Astrocyte of the cerebellum (primary cell): ENCODE measurements at regions not wholly inside any gene's neighbourhood (a gene's known extent, or its start where the extent isn't known, plus 50 kb on each side); places are given as distances from the start of the nearest gene placed in this dataset.
"Not testable (repeated sequence)": the region's sequence is repeated elsewhere in the genome, so short reads cannot be mapped to it uniquely, and the experiment has no call there.

Source experiments
- DNase-seq: peaks from one replicate; pipeline ENCODE4 v3.0.0-alpha.2; 2011; ENCODE audit warnings: low read depth
- H3K4me3 ChIP-seq: 2 replicates; pipeline ENCODE4 v1.5.1; 2011; ENCODE audit warnings: mild to moderate bottlenecking, low read depth, low read length, moderate library complexity
- CTCF ChIP-seq: IDR thresholded peaks from 2 replicates; pipeline ENCODE4 v1.5.1; 2012; ENCODE audit warnings: low read length, low read depth, moderate library complexity, mild to moderate bottlenecking; ENCODE audit errors: missing control alignments
- in situ Hi-C: cut with HindIII; loops from 2 replicates; pipeline ENCODE4 v1.10.0; 2017; ENCODE audit warnings: low sequenced_read_pairs

GRCh38 chr21:10415859-10416258 lies 105.5 kb upstream of the TPTE start:
- in situ Hi-C loops, H3K4me3 ChIP-seq, DNase-seq: not testable (repeated sequence)

GRCh38 chr21:10416691-10417447 lies 104.5 kb upstream of the TPTE start:
- H3K4me3 ChIP-seq, in situ Hi-C loops, DNase-seq: not testable (repeated sequence)

GRCh38 chr21:10417551-10418002 lies 103.8 kb upstream of the TPTE start:
- in situ Hi-C loops, H3K4me3 ChIP-seq, DNase-seq: not testable (repeated sequence)

DNA sequence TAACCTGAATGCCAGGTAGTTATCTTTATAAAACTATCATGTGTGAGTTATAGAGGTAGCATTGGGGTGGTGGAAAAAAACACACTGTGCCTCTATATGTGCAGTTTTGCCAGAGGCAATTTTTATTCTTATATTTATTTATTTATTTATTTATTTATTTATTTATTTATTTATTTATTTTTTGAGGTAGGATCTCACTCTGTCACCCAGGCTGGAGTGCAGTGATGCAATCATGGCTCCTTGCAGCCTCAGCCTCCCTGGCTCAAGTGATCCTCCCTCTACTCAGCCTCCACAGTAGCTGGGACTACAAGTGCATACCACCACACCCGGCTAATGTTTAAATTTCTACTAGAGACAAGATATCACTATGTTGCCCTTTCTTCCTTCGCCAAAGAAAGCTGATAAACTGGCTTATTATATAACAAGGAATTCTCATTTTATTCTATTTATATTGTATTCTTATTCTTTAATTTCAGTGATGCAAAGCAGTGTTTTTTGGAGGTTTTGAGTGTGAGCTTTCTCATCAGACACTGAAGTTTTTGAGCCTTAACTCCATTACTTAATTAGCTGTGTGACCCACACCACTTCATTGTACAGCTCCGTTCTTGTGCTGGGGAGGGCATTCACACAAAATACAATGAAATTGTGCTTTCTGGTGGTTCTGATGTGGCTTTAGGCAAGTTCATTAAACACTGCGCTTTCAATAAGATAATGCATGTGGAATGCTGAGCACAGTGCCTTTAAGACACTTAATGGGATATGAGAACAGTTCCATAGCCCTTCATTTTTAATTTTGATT lies 102.9 kb upstream of the TPTE start:
- in situ Hi-C loops, DNase-seq, H3K4me3 ChIP-seq: not testable (repeated sequence)

- in situ Hi-C loops, DNase-seq, H3K4me3 ChIP-seq: not testable (repeated sequence)
Observed at GRCh38 chr21:10421199-10421598, 100.2 kb upstream of the TPTE start.

DNA sequence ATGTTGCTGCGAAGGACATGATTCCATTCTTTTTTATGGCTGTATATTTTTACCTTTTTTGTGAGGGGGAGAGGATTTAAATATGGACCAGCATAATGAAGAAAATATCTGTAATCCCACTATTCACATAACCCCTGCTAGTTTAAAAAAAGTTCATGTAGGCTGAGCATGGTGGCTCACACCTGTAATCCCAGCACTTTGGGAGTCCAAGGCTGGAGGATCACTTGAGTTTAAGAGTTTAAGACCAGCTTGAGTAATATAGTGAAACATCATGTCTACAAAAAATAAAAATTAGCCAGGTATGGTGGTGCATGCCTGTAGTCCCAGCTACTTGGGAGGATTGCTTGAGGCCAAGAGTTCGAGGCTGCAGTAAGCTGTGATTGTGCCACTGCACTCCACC lies 99.8 kb upstream of the TPTE start:
- H3K4me3 ChIP-seq, in situ Hi-C loops, DNase-seq: not testable (repeated sequence)

GRCh38 chr21:10424097-10424886 lies 97.1 kb upstream of the TPTE start:
- DNase-seq, H3K4me3 ChIP-seq, in situ Hi-C loops: not testable (repeated sequence)

GRCh38 chr21:10424887-10425145 lies 96.6 kb upstream of the TPTE start:
- H3K4me3 ChIP-seq, in situ Hi-C loops, DNase-seq: not testable (repeated sequence)

DNA sequence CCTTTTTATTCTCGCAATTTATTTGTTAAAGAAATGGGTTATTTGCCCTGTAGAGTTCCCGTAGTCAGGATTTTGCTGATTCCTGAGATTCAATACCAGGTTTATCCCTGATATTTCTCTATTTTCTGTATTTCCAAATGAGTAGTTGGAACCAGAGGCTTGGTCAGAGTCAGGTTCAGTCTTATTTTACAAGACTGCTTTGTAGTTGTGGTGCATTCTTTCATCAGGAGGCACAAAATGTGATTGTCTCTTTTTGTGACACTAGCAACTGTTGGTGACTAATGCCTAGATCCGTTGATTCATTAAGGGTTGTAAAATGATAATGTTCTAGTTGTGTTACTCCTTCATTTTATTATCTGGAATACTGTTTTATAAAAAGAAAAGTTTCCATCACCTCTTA lies 95.5 kb upstream of the TPTE start:
- in situ Hi-C loops, result no loop called here
- no peak for DNase-seq
- no peak overlapping the region for H3K4me3 ChIP-seq
- no peak for TF ChIP-seq CTCF

DNA sequence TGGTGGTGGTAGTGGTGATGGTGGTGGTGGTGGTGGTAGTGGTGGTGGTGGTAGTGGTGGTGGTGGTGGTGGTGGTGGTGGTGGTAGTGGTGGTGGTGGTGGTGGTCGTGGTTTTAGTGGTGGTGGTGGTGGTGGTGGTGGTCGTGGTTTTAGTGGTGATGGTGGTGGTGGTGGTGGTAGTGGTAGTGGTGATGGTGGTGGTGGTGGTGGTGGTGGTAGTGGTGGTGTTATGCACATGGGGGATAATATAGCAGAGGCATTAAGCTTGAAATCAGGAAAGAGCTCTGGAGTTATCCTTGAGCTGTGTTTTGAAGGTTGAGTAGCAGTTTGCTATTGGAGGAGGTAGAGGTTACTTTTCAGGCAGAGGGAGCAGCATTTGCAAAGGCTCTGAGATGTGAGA lies 94.6 kb upstream of the TPTE start:
- in situ Hi-C loops, result not testable (repeated sequence)

GRCh38 chr21:10427277-10427676 lies 94.1 kb upstream of the TPTE start:
- H3K4me3 ChIP-seq, in situ Hi-C loops, DNase-seq: not testable (repeated sequence)

More for the DNA sequence above, 94.6 kb upstream of the TPTE start:
- H3K4me3 ChIP-seq, DNase-seq: not testable (repeated sequence)
